NCI-H526 (cell line): ENCODE measurements at regions not wholly inside any gene's neighbourhood (a gene's known extent, or its start where the extent isn't known, plus 50 kb on each side); places are given as distances from the start of the nearest gene placed in this dataset.
"Not testable (repeated sequence)": the region's sequence is repeated elsewhere in the genome, so short reads cannot be mapped to it uniquely, and the experiment has no call there.

Experiments used
- DNase-seq, 2 experiments: peaks; one replicate each; lab custom pipeline; 2025; lab: John Stamatoyannopoulos, UW

DNA sequence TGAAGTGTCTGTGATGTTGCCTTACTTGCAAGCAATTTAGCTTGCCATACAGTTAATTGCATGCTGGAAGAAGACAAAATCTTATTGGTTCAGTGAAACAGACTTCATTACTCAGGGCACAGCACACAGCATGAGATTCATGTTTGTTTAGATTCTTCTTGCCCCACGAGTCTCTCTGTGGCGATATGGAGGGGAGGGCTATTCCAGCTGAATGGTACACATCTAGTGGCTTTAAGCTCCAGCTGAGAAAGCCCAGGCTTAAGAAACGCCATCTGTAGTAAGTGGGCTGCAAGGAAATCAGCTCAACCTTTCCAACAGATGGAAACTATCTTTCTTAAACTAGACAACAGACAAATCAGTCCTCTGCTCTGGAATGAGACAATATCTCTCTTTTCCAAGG lies 1022.0 kb downstream of the NCAM2 start:
- DNase-seq = no peak

DNA sequence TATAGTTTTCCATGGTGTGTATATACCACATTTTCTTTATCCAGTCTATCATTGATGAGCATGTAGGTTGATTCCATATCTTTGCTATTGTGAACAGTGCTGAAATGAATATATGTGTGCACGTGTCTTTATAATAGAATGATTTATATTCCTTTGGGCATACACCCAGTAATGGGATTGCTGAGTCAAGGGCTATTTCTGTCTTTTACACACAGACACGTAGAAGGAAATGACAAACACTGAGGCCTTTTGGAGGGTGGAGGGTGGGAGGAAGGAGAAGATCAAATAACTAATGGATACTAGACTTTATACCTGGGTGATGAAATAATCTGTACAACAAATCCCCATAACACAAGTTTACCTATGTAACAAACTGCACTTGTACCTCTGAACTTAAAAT lies 1025.7 kb downstream of the NCAM2 start:
- not testable (repeated sequence) for DNase-seq

DNA sequence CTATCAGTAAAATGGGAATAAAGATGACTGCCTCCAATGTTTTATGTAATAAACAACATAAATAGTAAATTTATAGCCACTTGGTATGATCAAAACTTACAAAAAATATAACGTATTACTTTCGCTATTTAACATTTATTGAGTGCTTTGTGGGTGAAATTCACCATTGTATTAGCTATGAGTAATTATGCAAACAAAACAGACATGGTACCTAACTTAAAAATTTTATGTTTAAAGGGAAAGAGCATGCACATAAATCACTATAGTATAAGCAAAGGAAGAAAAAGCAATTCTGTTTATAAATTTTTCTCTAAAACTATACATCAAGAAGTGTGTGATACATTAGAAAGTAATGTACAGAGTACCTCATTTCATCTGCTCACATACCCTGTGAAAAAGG lies 1046.2 kb downstream of the NCAM2 start:
- no peak for DNase-seq

DNA sequence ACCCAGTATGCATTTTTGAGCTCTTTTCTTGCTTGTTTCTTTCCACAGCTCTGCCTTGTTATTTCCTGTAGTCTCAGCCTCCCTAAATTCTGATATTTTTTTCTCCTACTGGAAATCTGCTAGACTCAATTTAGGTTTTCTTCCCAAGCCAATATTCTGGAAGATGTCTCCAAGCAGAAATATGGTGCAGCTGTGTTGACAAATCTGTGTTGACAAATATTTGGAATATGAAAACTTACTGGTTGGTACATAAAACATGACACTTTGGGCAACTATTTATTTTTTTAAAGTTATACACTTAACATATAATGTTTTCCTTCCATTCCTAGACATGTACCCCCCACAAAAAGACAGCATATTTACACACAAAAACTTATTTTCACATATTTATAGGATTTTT lies 1048.4 kb downstream of the NCAM2 start:
- DNase-seq = no peak

DNA sequence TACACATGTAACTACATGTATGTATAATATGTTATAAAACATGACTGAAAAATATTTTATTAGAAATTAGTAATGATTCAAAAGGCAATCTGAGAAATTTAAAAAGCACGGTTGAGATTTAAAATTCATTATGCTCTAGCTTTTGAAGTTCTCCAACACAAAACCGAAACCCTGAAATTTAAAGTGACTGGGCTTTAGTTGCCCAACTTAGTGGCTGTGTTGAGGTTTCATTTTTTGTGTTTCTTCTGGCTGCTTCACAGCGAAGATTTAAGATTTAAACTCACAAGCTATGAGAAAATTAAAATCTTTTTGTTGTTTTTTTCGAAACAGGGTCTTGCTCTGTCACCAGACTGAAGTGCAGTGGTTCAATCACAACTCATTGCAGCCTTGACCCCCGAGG lies 1058.7 kb downstream of the NCAM2 start:
- no peak for DNase-seq

DNA sequence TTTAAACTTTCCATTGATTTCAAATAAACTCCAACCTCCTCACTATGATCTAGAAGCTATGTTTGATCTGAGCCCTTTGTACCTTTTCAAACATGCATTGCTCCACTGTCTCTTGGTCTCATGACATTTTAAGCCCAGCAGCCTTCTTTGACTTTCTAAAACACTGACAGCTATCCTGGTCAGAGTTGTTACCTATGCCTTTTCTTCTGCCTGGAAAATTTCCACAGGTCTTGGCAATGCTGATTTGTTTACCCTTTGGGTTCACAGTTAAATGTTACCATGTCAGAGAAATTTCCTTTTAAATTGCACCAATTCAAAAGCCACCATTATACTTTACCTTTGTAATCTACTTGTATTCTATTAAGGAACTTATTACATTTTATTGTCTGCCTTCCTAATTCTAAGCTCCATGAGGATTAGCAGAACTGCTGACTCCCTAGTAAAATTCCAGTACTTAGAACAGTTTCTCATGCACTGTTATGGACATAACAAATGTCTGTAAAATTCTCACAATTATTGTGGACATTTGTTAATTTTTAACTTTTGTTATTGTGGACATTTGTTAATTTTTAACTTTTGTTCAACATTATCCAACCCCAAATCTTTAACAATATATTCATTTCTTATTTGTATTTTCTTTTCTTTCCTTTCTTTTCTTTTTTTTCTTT lies 1064.4 kb downstream of the NCAM2 start:
- no peak for DNase-seq

DNA sequence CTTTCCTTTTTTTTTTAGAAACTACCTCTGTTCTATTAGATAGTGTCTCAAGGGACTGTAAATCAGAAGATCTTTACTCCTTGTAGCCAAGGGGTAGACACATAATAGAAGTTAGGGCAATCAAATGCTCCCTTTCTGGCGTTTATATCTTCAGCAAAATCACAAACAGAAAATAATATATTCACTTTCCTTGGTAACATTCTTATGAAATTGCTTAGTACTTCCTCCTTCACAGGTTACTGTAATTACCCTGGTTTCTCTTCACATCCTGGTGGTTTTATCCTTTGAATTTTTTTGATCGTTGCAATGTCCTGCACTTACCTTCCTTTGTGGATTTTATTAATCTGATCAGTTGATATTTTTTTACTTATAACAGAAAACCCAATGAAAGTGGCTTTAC lies 1064.9 kb downstream of the NCAM2 start:
- DNase-seq = no peak

DNA sequence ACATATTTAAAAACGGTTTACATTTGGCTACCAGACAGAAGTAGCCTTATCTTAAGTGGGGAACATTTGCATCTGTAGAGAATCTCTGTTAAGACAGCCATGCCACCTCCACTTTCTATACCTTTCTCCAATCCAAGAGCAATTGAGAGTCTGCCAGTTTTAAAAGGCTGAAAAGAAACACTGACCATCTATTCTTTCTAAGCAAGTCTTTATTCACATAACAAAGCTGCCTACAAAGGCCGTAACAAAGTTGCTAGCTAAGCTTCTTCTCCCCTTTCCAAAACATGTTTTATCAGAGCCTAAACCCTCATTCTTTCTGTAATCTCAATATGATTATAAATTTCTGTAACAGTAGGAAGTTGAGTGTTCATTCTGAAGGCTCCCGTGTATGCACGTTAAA lies 1078.3 kb downstream of the NCAM2 start:
- no peak for DNase-seq

DNA sequence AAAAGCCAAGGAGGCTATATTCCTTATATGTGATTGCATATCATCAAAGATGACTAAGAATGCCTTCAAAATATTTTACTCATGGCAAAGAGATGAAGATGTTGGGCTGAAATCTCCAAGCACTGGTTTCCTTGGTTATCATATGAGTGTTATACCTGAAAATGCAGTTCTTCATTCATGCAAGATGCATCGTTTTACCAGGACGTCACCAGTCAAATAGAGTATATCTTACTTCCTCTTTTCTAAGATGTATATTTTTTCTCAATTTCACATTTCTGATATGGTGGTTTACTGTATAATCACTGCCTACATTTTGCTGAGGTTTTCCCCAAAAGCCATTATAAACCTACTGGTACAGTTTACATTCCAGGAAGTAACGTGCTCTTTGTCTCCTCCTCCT lies 1085.7 kb downstream of the NCAM2 start:
- DNase-seq = no peak

DNA sequence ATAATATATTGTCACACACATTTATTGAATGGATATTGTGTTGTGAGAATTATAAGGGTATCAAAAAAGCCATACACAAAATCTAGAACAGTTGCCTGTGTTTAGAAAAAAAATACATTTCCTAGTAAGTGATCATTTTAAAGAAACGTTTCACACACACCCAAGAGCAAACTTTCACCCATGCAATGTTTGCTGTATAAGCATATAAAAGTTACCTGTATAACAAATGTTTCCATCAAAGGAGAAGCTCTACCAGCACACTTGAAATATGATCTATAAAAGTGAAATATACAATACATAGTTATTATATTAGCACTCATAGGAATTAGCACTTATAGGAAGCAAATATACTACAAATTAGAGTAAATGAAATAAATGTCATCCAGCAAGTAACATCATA lies 1098.1 kb downstream of the NCAM2 start:
- DNase-seq = no peak

DNA sequence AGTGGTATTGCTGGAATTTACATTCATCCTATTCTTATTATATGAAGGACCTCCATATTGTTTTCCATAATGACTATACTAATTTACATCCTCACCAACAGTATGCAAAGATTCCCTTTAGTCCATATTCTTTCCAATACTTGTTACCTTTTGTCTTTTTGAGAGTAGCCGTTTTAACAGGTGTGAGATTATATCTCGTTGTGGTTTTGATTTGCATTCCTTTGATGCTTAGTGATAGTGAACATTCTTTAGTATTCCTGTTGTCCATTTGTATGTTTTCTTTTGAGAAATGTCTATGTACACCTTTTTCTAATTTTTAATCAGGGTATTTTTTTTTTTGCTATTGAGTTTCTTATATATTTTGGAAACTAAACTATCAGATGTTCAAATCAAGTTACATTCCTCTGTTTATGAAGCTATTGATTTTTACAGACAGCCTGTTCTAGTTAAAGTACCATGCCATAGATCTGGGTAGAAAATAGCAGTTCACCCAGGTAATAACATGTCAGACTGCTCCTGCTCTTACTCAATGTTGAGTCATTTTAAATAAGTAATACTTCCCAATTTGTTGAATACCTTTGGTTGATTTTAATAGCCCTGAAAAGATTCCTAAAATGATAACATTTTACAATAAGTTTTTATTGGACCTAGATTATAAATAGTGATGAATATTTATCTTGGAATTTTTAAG lies 1108.7 kb downstream of the NCAM2 start:
- peak; percentile 71 to 85 for DNase-seq

DNA sequence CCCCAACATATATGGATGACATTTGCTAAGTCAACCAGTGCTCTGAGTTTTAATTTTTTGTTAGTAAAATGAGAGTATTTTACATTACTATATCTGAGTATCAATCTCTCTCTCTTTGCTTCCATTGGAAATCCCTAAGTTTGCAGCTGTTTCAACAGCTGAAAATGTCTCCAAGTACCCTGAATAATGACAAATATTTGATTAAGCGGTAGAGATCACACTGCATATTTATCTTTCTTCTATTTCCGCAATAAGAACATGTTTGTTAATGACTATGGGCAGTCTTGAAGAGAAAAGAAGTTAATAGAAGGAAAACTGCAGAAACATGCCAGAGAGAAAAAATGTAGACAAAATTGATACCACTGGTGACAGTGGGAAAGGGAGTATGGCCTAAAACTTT lies 1117.5 kb downstream of the NCAM2 start:
- DNase-seq = no peak

DNA sequence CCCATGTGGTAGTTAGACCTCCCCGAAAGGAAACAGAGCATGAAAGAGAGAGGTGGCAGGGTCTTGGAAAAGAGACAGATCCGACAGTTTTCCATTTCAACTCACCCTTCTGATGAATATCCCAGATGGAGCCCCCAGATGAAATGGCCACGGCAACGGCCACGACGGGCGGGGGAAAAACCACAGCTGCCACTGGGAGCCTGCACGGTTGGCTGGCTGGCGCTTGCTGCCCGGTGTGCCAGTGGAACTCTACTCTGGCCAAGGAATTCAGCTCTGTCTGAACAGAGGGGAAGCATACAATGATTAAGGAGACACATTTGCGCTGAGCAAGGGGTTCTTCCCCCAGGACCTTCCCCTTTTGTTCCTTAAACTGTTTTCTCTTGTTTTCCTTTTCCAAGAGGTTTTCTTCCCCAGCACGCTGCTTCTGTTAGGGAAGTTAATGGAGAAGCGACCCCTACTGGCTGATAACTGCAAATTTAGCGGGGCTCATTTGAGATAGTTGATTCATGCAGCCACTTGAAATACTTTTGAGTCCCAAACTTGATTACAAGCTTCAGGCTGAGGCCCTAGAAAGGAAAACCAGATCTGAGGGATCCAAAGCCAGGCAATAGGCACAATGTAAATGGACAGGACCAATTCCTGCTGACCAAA lies 1122.5 kb downstream of the NCAM2 start:
- DNase-seq = peak in 1 of 2 experiments; percentile 54

DNA sequence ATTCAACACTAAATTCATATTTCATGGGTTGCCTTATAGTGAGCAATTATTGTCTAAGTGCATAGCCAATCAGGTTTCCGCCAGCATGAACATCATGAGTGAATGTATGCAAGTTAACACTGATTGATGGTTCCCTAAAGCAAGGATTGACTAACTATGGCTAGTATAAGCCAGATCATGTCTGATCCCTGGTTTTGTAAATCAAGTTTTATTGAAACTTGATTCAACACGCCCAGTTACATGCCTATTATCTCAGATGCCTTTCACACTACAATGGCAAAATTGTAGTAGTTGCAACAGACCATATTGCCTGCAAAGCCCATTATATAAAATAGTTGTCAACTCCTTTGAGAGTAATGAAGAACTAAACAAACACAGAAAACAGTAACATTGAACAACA lies 1127.4 kb downstream of the NCAM2 start:
- no peak for DNase-seq

DNA sequence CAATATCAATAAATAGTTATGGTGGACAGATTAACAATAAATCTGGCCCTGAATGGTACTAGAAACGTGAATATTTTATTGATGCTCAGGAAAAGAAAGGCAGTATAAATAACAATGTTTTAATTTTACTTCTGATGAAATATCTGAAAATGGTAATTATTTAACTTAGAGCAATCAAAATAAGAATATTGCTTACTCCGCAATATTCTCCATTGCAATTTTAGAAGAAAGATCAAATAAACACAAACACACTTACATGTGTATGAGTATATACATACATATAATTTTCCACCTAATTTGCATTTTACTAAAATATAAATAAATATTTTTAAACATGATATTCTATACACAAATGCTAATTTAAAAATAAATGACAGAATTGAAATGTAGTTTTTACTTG lies 1130.5 kb downstream of the NCAM2 start:
- no peak for DNase-seq

DNA sequence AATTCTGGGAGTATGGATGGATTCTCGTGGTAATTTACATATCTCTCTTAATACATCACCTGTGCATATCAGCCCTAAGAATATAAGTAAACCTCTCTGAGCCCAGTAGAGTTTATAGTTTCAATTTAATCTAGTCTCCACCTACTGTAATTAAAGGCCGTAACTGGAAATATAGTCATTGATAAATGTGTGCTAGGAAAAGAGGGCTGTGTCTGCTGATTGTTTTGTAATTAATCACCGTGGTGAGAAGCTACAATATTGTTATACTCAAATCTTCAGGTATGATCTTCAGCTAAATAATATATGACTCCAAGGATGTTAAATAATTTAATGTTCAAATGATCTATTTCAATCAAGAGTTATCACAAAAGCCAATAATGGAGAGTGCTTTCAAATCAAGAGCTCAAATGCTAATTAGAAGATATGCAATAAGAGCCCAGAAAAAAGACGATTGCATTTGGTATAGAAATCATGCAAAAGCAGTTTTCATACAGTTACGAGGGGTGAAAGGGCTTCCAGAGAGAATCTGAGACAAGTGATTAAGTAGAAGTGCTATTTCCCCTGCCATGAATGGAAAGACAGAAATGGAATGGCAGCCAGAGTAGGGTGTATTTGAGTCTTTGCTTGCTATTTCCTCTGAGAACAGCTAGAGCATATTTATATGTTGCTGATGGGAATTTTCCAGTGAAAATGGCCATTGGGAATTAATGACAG lies 1134.3 kb downstream of the NCAM2 start:
- DNase-seq = no peak

DNA sequence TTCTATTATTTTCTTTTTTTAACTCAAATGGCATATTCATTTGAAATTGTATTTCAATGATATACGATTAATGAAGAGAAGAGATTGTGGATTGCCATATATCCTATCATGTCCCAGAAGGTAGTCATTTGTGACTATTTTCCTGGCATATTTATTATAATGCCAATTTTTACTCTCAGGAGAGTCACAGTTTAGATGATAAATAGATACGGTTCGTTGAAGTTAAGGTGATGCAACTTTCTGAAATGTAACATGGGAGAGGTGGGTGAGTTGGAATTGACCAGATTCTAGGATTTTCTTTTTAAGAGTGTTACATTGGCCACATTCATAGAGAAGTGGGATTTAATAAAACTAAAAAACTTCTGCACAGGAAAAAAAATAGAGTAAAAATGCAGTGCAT lies 1138.5 kb downstream of the NCAM2 start:
- DNase-seq = no peak

DNA sequence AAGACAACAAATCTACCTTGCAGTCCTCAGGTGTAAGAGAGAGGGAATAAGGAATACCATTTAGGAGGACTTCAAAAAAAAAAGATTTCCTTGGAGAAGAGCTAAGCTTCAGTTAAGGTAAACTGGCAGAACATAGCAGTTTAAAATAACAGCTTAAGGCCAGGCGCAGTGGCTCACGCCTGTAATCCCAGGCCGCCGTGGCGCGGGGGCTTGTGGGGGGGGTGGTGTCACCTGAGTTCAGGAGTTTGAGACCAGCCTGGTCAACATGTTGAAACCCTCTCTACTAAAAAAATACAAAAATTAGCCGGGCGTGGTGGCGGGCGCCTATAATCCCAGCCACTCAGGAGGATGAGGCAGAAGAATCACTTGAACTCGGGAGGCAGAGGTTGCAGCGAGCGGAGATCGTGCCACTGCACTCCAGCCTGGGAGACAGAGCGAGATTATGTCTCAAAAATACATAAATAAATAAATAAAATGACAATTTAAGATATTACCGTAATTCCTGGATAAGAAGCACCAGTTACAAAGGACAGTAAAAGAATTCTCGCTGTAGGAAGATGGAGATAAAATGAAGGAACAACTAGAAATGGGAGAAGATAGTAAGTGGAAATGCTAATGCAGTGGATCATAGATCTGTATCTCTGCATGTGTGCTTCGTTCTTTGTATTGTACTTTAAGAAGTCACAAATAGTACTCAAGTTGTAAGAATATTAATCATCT lies 1140.2 kb downstream of the NCAM2 start:
- no peak for DNase-seq

DNA sequence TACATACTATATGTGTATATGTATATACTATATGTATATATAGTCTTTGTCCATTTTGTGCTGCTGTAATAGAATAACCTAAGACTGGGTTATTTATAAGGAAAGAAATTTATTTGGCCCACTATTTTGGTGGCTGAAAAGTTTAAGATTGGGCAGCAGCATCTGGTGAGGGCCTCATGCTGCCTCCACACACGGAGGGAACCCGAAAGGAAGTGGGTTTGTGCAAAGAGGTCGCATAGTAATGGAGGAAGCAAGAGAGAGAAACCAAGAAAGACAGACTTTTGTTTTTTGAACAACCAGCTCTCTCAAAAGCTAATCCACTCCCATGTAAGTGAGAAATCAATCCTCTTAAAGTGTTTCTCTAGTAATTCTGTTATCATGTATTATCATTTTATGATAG lies 1147.3 kb downstream of the NCAM2 start:
- no peak for DNase-seq

DNA sequence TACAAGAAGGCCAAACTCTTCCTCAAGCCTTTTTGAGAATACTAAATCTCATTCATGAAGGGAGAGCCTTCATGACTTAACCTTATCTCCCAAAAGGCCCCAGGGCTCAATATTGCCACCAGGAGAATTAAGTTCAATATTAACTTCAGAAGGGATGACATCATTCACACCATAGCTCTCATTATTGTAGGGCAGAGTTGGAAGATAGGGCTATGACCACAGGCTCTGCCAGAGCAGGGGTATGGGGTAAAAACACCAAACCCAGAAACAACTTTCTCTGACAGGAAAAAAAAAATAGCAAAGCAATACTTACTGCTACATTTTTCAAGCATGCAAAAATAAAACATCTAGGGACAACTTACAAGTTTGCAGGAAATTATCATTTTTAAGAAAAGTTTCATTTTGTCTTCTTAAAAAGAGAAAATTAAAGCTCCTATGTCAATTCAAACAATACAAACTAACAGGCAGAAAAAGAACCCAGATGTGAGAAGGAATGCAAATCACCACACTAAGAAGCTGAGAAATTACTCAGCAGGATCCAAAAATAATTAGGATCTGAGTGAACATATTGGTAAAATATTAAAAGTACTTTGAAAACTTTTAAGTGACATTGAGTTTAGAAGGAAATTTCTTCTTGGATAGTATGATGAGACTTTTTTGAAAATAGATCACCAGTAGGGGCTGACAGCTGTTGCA lies 1156.5 kb downstream of the NCAM2 start:
- DNase-seq = no peak

DNA sequence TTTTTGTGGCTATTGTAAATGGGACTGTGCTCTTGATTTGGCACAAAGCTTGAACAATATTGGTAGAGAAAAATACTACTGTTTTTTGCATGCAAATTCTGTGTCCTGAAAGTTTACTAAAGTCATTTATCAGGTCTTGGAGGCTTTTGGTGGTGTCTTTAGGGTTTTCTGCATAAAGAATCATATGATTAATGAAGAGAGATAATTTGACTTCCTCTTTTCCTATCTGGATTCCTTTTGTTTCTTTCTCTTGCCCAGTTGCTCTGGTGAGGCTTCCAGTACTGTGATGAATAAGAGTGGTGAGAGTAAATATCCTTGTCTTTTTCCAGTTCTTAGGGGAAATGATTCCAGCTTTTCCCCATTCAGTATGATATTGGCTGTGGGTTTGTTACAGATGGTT lies 1166.7 kb downstream of the NCAM2 start:
- DNase-seq = no peak

DNA sequence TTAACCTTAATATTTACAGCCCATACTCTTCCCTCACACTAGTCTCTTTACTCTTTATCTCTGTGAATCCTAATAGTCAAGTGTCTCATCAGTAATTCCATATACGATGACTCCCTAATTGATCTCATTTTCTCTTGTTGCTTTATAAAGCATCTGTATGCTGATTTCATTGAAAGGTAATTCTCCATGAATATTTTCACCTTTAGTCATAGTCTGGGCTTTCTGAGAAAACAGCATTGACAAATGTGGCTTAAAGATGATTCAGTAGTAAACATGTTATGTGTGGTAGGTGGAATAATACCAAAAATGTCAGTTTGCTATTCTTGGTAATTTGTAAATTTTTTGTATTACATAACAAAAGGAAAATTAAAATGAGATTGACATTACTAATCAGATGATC lies 1176.5 kb downstream of the NCAM2 start:
- no peak for DNase-seq
